DND-41 (cell line): ENCODE measurements at regions not wholly inside any gene's neighbourhood (a gene's known extent, or its start where the extent isn't known, plus 50 kb on each side); places are given as distances from the start of the nearest gene placed in this dataset.

Experiments
- EZH2 ChIP-seq: IDR thresholded peaks from 3 replicates; pipeline ENCODE4 v1.6.1; 2012; ENCODE audit warnings: borderline replicate concordance, low read depth, mild to moderate bottlenecking, moderate library complexity, low read length, inconsistent platforms; ENCODE audit not compliant: severe bottlenecking
- TF ChIP-seq, protein P1 (sequence below): IDR thresholded peaks from 2 replicates; pipeline ENCODE4 v1.5.1; 2012; ENCODE audit warnings: borderline replicate concordance, low read length, moderate library complexity, mild to moderate bottlenecking; ENCODE audit not compliant: poor library complexity, severe bottlenecking; ENCODE audit errors: extremely low read depth

DNA sequence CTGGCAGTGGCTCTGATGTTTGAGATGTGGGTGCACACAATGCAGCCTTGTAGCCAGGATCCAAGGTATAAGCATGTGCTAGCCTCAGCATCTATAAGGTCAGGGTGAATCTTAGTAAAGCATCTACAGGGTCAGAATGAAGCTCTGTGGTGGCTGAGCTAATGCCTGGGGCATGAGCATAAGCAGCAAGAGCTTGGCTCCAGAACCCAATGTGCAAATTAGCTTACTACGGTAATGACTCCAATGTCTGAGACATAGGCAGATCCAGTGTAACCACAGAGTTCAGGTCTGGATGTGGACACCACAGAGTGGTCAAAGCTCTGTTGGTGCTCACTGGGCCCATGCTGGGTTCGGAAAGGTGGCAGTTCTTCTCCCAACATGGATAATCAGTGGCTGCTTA, 304.5 kb upstream of the NECTIN3 start:
- TF ChIP-seq, protein P1, sequence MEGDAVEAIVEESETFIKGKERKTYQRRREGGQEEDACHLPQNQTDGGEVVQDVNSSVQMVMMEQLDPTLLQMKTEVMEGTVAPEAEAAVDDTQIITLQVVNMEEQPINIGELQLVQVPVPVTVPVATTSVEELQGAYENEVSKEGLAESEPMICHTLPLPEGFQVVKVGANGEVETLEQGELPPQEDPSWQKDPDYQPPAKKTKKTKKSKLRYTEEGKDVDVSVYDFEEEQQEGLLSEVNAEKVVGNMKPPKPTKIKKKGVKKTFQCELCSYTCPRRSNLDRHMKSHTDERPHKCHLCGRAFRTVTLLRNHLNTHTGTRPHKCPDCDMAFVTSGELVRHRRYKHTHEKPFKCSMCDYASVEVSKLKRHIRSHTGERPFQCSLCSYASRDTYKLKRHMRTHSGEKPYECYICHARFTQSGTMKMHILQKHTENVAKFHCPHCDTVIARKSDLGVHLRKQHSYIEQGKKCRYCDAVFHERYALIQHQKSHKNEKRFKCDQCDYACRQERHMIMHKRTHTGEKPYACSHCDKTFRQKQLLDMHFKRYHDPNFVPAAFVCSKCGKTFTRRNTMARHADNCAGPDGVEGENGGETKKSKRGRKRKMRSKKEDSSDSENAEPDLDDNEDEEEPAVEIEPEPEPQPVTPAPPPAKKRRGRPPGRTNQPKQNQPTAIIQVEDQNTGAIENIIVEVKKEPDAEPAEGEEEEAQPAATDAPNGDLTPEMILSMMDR, result no peak
- no peak for TF ChIP-seq EZH2
